Colonic mucosa (tissue), 4 donors: ENCODE measurements at regions not wholly inside any gene's neighbourhood (a gene's known extent, or its start where the extent isn't known, plus 50 kb on each side); places are given as distances from the start of the nearest gene placed in this dataset.

ENCODE experiments used
- DNase-seq: peaks from one replicate; pipeline ENCODE4 v3.0.0-alpha.2; 2020
- H3K27ac ChIP-seq: fragments of 200-600 bp; one replicate; pipeline ENCODE4 v1.8.0; 2021
- H3K27me3 ChIP-seq: fragments of 200-600 bp; one replicate; pipeline ENCODE4 v1.8.0; 2021
- H3K36me3 ChIP-seq: fragments of 200-600 bp; one replicate; pipeline ENCODE4 v1.8.0; 2021
- H3K4me1 ChIP-seq: fragments of 200-600 bp; one replicate; pipeline ENCODE4 v1.8.0; 2021; ENCODE audit warnings: mild to moderate bottlenecking
- H3K4me3 ChIP-seq: fragments of 200-600 bp; one replicate; pipeline ENCODE4 v1.8.0; 2021
- H3K9ac ChIP-seq, 2 donors: one replicate each; pipeline ENCODE4 v1.7.0; 2013; ENCODE audit warnings: control low read depth in 2 of 2, low read depth in 2 of 2, low read length in 2 of 2
- H3K9me3 ChIP-seq: fragments of 200-600 bp; one replicate; pipeline ENCODE4 v1.8.0; 2021
- CTCF ChIP-seq: fragments of 200-600 bp; IDR thresholded peaks from one replicate; pipeline ENCODE4 v1.8.0; 2022; ENCODE audit warnings: antibody characterized with exemption, mild to moderate bottlenecking
- intact Hi-C: fragments of 100-400 bp; cut with DNase I; formaldehyde crosslinking; loops from one replicate; pipeline ENCODE4 v1.14.1; 2022
- donor health status: healthy.
- donor health status: DM: no; HTN: no; CAD: no.
- donor health status: DM: no; HTN: no; CAD: no.

- no peak overlapping the region for H3K4me3 ChIP-seq
- intact Hi-C loops = loop anchor here (10.0 kb wide), 1 partner anchor 804 kb away; no protein-coding TSS in a partner anchor
- H3K4me1 ChIP-seq = no peaks in the 10 kb centered on the region
- H3K27me3 ChIP-seq = no peaks in the 10 kb centered on the region
- no peak overlapping the region for H3K9ac ChIP-seq
- no peaks in the 10 kb centered on the region for H3K9me3 ChIP-seq
- H3K36me3 ChIP-seq = no peaks in the 10 kb centered on the region
- TF ChIP-seq CTCF = no peak
- no peak overlapping the region for H3K27ac ChIP-seq
- DNase-seq = peak; percentile 6
These were observed 85.7 kb upstream of the GPR26 start for GRCh38 chr10:123580426-123580825.

- no peaks in the 10 kb centered on the region for H3K27me3 ChIP-seq
- intact Hi-C loops = loop anchor here (2.0 to 10.0 kb wide), 2 partner anchors 385 to 803 kb away; no protein-coding TSS in a partner anchor
- TF ChIP-seq CTCF = no peak
- H3K4me3 ChIP-seq = no peak overlapping the region
- no peaks in the 10 kb centered on the region for H3K36me3 ChIP-seq
- no peaks in the 10 kb centered on the region for H3K9me3 ChIP-seq
- no peak overlapping the region for H3K27ac ChIP-seq
- no peak overlapping the region for H3K9ac ChIP-seq
- DNase-seq = no peak
- no peaks in the 10 kb centered on the region for H3K4me1 ChIP-seq
These were observed 84.5 kb upstream of the GPR26 start for GRCh38 chr10:123581656-123582055.

GRCh38 chr10:123582084-123582989 lies 83.8 kb upstream of the GPR26 start:
- no peak overlapping the region for H3K27ac ChIP-seq
- intact Hi-C loops = loop anchor here (2.0 to 10.0 kb wide), 2 partner anchors 384 to 802 kb away; no protein-coding TSS in a partner anchor
- H3K36me3 ChIP-seq = no peaks in the 10 kb centered on the region
- peak; percentile 77 for TF ChIP-seq CTCF
- no peaks in the 10 kb centered on the region for H3K9me3 ChIP-seq
- peak; percentile 80 for DNase-seq
- H3K9ac ChIP-seq = no peak overlapping the region
- H3K27me3 ChIP-seq = no peaks in the 10 kb centered on the region
- no peak overlapping the region for H3K4me3 ChIP-seq
- no peaks in the 10 kb centered on the region for H3K4me1 ChIP-seq

- intact Hi-C loops = loop anchor here (2.0 to 10.0 kb wide), 2 partner anchors 383 to 801 kb away; no protein-coding TSS in a partner anchor
- H3K36me3 ChIP-seq = no peaks in the 10 kb centered on the region
- H3K9me3 ChIP-seq = no peaks in the 10 kb centered on the region
- peak; percentile 83 for DNase-seq
- no peaks in the 10 kb centered on the region for H3K4me1 ChIP-seq
- H3K9ac ChIP-seq = no peak overlapping the region
- no peak overlapping the region for H3K27ac ChIP-seq
- peak; percentile 71 for TF ChIP-seq CTCF
- no peaks in the 10 kb centered on the region for H3K27me3 ChIP-seq
- H3K4me3 ChIP-seq = no peak overlapping the region
These were observed 82.3 kb upstream of the GPR26 start for GRCh38 chr10:123583639-123584418.

- H3K4me1 ChIP-seq = no peaks in the 10 kb centered on the region
- no peak for DNase-seq
- H3K27ac ChIP-seq = no peak overlapping the region
- intact Hi-C loops = loop anchor here (10.0 kb wide), 1 partner anchor 800 kb away; no protein-coding TSS in a partner anchor
- no peak for TF ChIP-seq CTCF
- H3K27me3 ChIP-seq = no peaks in the 10 kb centered on the region
- H3K9ac ChIP-seq = no peak overlapping the region
- no peak overlapping the region for H3K4me3 ChIP-seq
- H3K36me3 ChIP-seq = no peaks in the 10 kb centered on the region
- H3K9me3 ChIP-seq = no peaks in the 10 kb centered on the region
These were observed 81.8 kb upstream of the GPR26 start for GRCh38 chr10:123584419-123584775.
